ENCODE measurements at regions not wholly inside any gene's neighbourhood (a gene's known extent, or its start where the extent isn't known, plus 50 kb on each side); places are given as distances from the start of the nearest gene placed in this dataset.
"Not testable (repeated sequence)": the region's sequence is repeated elsewhere in the genome, so short reads cannot be mapped to it uniquely, and the experiment has no call there.

GRCh38 chr12:94012590-94012989 is 135.8 kb upstream of the PLXNC1 start:
- Histone ChIP-seq H3K27ac (no peak overlapping the region), H3K4me3 (no peak overlapping the region), H3K4me1 (no peaks in the 10 kb centered on the region), H3K36me3 (ENCODE audit: insufficient read depth in 1 of 2, low read depth in 1 of 2) (no peaks in the 10 kb centered on the region), H3K27me3 (ENCODE audit: insufficient read depth in 3 of 3, low read length in 2 of 3) (no peaks in the 10 kb centered on the region), H3K9me3 (peaks cover 3% of the 10 kb centered on the region)
- intact Hi-C loops (cut with DNase I) = no loop called here
- no peak for DNase-seq
- no peak for TF ChIP-seq CTCF (IDR thresholded peaks at IDR 0.05)
- ATAC-seq = no peak
- 41 to 52% (median 48%) methylated on average over 1 of the region's 1 CpG for WGBS, 3 donors

GRCh38 chr12:94017247-94017646 is 131.1 kb upstream of the PLXNC1 start:
- DNase-seq; H3K4me3 ChIP-seq; H3K27me3 ChIP-seq (ENCODE audit: insufficient read depth in 3 of 3, low read length in 2 of 3); H3K9me3 ChIP-seq; H3K27ac ChIP-seq; ATAC-seq; intact Hi-C loops (cut with DNase I); H3K4me1 ChIP-seq; H3K36me3 ChIP-seq (ENCODE audit: insufficient read depth in 1 of 2, low read depth in 1 of 2): not testable (repeated sequence)
- WGBS, 3 donors = 97 to 100% (median 98%) methylated on average over 2 of the region's 2 CpGs

- ATAC-seq = no peak
- no peak for TF ChIP-seq CTCF (IDR thresholded peaks at IDR 0.05)
- Histone ChIP-seq H3K27me3 (ENCODE audit: insufficient read depth in 3 of 3, low read length in 2 of 3) (no peaks in the 10 kb centered on the region), H3K27ac (no peak overlapping the region), H3K9me3 (peaks cover 15% of the 10 kb centered on the region), H3K4me3 (no peak overlapping the region), H3K4me1 (no peaks in the 10 kb centered on the region), H3K36me3 (ENCODE audit: insufficient read depth in 1 of 2, low read depth in 1 of 2) (no peaks in the 10 kb centered on the region)
- intact Hi-C loops (cut with DNase I) = no loop called here
- DNase-seq = no peak
- WGBS, 3 donors = 48 to 62% (median 56%) methylated on average over 1 of the region's 1 CpG
These were observed 128.0 kb upstream of the PLXNC1 start for GRCh38 chr12:94020335-94020734.

GRCh38 chr12:94023879-94024278 is 124.5 kb upstream of the PLXNC1 start:
- Histone ChIP-seq H3K4me1 (no peaks in the 10 kb centered on the region), H3K27ac (no peak overlapping the region), H3K9me3 (peaks cover 5% of the 10 kb centered on the region), H3K36me3 (ENCODE audit: insufficient read depth in 1 of 2, low read depth in 1 of 2) (no peaks in the 10 kb centered on the region), H3K4me3 (no peak overlapping the region), H3K27me3 (ENCODE audit: insufficient read depth in 3 of 3, low read length in 2 of 3) (no peaks in the 10 kb centered on the region)
- no peak for TF ChIP-seq CTCF (IDR thresholded peaks at IDR 0.05)
- ATAC-seq (no peak), DNase-seq (no peak)
- intact Hi-C loops (cut with DNase I) = no loop called here

GRCh38 chr12:94025068-94025467 is 123.3 kb upstream of the PLXNC1 start:
- intact Hi-C loops (cut with DNase I) = no loop called here
- Histone ChIP-seq H3K9me3 (peaks cover 5% of the 10 kb centered on the region), H3K4me3 (no peak overlapping the region), H3K36me3 (ENCODE audit: insufficient read depth in 1 of 2, low read depth in 1 of 2) (no peaks in the 10 kb centered on the region), H3K4me1 (no peaks in the 10 kb centered on the region), H3K27ac (no peak overlapping the region), H3K27me3 (ENCODE audit: insufficient read depth in 3 of 3, low read length in 2 of 3) (no peaks in the 10 kb centered on the region)
- no peak for TF ChIP-seq CTCF (IDR thresholded peaks at IDR 0.05)
- no peak for ATAC-seq
- 86 to 87% (median 86%) methylated on average over 4 of the region's 4 CpGs for WGBS, 3 donors
- no peak for DNase-seq
